Gastroesophageal sphincter (tissue), 4 donors: ENCODE measurements at regions not wholly inside any gene's neighbourhood (a gene's known extent, or its start where the extent isn't known, plus 50 kb on each side); places are given as distances from the start of the nearest gene placed in this dataset.

Experiments used
- ATAC-seq: fragments of 150-250 bp; one replicate; pipeline ENCODE4 v1.9.1; 2016; ENCODE audit warnings: mild to moderate bottlenecking, moderate library complexity
- H3K27ac ChIP-seq, 4 donors: fragments of 200-600 bp; sonication (generic) in 3 of 4; 1 replicate in 3 of 4; 2 replicates in 1 of 4; pipeline ENCODE4 v1.5.1; 2016 to 2019
- H3K27me3 ChIP-seq: fragments of 200-600 bp; sonication (generic); one replicate; pipeline ENCODE4 v1.5.1; 2019
- H3K36me3 ChIP-seq, 2 donors: fragments of 200-600 bp; sonication (generic); one replicate each; pipeline ENCODE4 v1.5.1; 2019; ENCODE audit warnings: control low read depth in 1 of 2
- H3K4me1 ChIP-seq, 3 donors: fragments of 200-600 bp; sonication (generic); 1 replicate in 2 of 3; 2 replicates in 1 of 3; pipeline ENCODE4 v1.5.1; 2016 to 2019; ENCODE audit warnings: control low read depth in 2 of 3
- H3K4me3 ChIP-seq, 2 donors: fragments of 200-600 bp; sonication (generic); one replicate each; pipeline ENCODE4 v1.5.1; 2019; ENCODE audit warnings: mild to moderate bottlenecking in 1 of 2, moderate library complexity in 1 of 2
- H3K9me3 ChIP-seq, 3 donors: fragments of 200-600 bp; sonication (generic); one replicate each; pipeline ENCODE4 v1.5.1; 2017 to 2019; ENCODE audit warnings: control low read depth in 2 of 3
- CTCF ChIP-seq, 4 experiments: fragments of 200-600 bp in 2 of 4; fragments of 450-650 bp in 2 of 4; sonication (generic) in 1 of 4; IDR thresholded peaks; one replicate each; pipeline ENCODE4 v1.5.1; 2017 to 2019; ENCODE audit warnings: antibody characterized with exemption in 4 of 4, mild to moderate bottlenecking in 2 of 4, moderate library complexity in 2 of 4
- EP300 ChIP-seq: sonication (generic); formaldehyde crosslinking; IDR thresholded peaks from one replicate; pipeline ENCODE4 v1.6.1; 2017; ENCODE audit warnings: antibody characterized with exemption, mild to moderate bottlenecking
- POLR2A ChIP-seq, 2 donors: fragments of 450-650 bp; IDR thresholded peaks; one replicate each; pipeline ENCODE4 v1.6.1; 2017; ENCODE audit warnings: antibody characterized with exemption in 2 of 2, mild to moderate bottlenecking in 2 of 2, moderate library complexity in 1 of 2
- POLR2AphosphoS5 ChIP-seq: sonication (generic); formaldehyde crosslinking; IDR thresholded peaks from one replicate; pipeline ENCODE4 v1.6.1; 2017; ENCODE audit warnings: antibody characterized with exemption
- WGBS, 2 donors: methylation state at CpG; one replicate each; pipeline ENCODE4 v1.1.5; 2018; ENCODE audit warnings: low coverage in 1 of 2; 5-methylcytosine and 5-hydroxymethylcytosine counted together

GRCh38 chr12:94864987-94865386, 138.5 kb downstream of the NDUFA12 start:
- 82% methylated on average over 1 of the region's 1 CpG; no CpG with 5 or more reads in 1 of the 2 donors for WGBS, 2 donors
- peaks cover 11 to 54% (median 17%) of the 10 kb centered on the region in 3 donors for H3K4me1 ChIP-seq

GRCh38 chr12:94863321-94864035, 140.0 kb downstream of the NDUFA12 start:
- H3K36me3 ChIP-seq, result no peaks in the 10 kb centered on the region
- H3K27me3 ChIP-seq, result no peaks in the 10 kb centered on the region
- H3K4me1 ChIP-seq, result peaks cover 11 to 54% (median 17%) of the 10 kb centered on the region in 3 donors
- WGBS, 2 donors, result 15 to 40% methylated on average over 8 of the region's 8 CpGs
- no peak overlapping the region for H3K4me3 ChIP-seq
- no peaks in the 10 kb centered on the region for H3K9me3 ChIP-seq
- H3K27ac ChIP-seq, result peak overlapping the region; percentile 49 to 77 (median 63)
- ATAC-seq, result no peak
- no peak for TF ChIP-seq EP300
- TF ChIP-seq POLR2AphosphoS5, result no peak
- no peak for TF ChIP-seq POLR2A (IDR thresholded peaks at IDR 0.05)
- TF ChIP-seq CTCF (IDR thresholded peaks at IDR 0.05), result no peak

More at GRCh38 chr12:94864987-94865386, 138.5 kb downstream of the NDUFA12 start:
- no peak for ATAC-seq
- H3K4me3 ChIP-seq, result no peak overlapping the region
- H3K9me3 ChIP-seq, result no peaks in the 10 kb centered on the region
- no peaks in the 10 kb centered on the region for H3K36me3 ChIP-seq
- peak overlapping the region; percentile 73 to 83 (median 78) for H3K27ac ChIP-seq
- no peaks in the 10 kb centered on the region for H3K27me3 ChIP-seq
- TF ChIP-seq EP300, result no peak
- TF ChIP-seq CTCF (IDR thresholded peaks at IDR 0.05), result no peak
- TF ChIP-seq POLR2AphosphoS5, result no peak
- no peak for TF ChIP-seq POLR2A (IDR thresholded peaks at IDR 0.05)

GRCh38 chr12:94862421-94862820, 141.1 kb downstream of the NDUFA12 start:
- H3K4me1 ChIP-seq, result peaks cover 11 to 55% (median 17%) of the 10 kb centered on the region in 3 donors
- no peak for TF ChIP-seq POLR2A (IDR thresholded peaks at IDR 0.05)
- TF ChIP-seq CTCF (IDR thresholded peaks at IDR 0.05), result no peak
- TF ChIP-seq EP300, result no peak
- no peak for TF ChIP-seq POLR2AphosphoS5
- 40 to 73% methylated on average over 3 of the region's 3 CpGs for WGBS, 2 donors
- no peak for ATAC-seq
- no peaks in the 10 kb centered on the region for H3K27me3 ChIP-seq
- no peak overlapping the region for H3K4me3 ChIP-seq
- H3K27ac ChIP-seq, result peak overlapping the region; percentile 53 to 77 (median 69)
- H3K36me3 ChIP-seq, result no peaks in the 10 kb centered on the region
- no peaks in the 10 kb centered on the region for H3K9me3 ChIP-seq

GRCh38 chr12:94856324-94856723, 147.2 kb downstream of the NDUFA12 start:
- H3K9me3 ChIP-seq, result no peaks in the 10 kb centered on the region
- no peak overlapping the region for H3K4me3 ChIP-seq
- no peaks in the 10 kb centered on the region for H3K27me3 ChIP-seq
- no peak for ATAC-seq
- H3K27ac ChIP-seq, result peak overlapping the region; percentile 70 to 80 (median 75)
- H3K4me1 ChIP-seq, result peaks cover 0 to 33% (median 3%) of the 10 kb centered on the region in 3 donors
- 20 to 47% methylated on average over 2 of the region's 2 CpGs for WGBS, 2 donors
- no peaks in the 10 kb centered on the region for H3K36me3 ChIP-seq
- no peak for TF ChIP-seq POLR2AphosphoS5
- TF ChIP-seq CTCF (IDR thresholded peaks at IDR 0.05), result no peak
- no peak for TF ChIP-seq POLR2A (IDR thresholded peaks at IDR 0.05)
- TF ChIP-seq EP300, result no peak

- Histone ChIP-seq H3K27me3 (no peaks in the 10 kb centered on the region), H3K36me3 (no peaks in the 10 kb centered on the region), H3K27ac (peak overlapping the region; percentile 70 to 80 (median 75)), H3K9me3 (no peaks in the 10 kb centered on the region), H3K4me3 (no peak overlapping the region), H3K4me1 (peaks cover 0 to 33% (median 3%) of the 10 kb centered on the region in 3 donors)
- peak; percentile 81 for ATAC-seq
- TF ChIP-seq POLR2A (IDR thresholded peaks at IDR 0.05), result no peak
- TF ChIP-seq POLR2AphosphoS5, result no peak
- no peak for TF ChIP-seq CTCF (IDR thresholded peaks at IDR 0.05)
- TF ChIP-seq EP300, result no peak
- WGBS, 2 donors, result 33 to 66% methylated on average over 2 to 6 of the region's 6 CpGs
These were observed 147.6 kb downstream of the NDUFA12 start for GRCh38 chr12:94855853-94856252.
